MCF 10A (cell line): ENCODE measurements at regions not wholly inside any gene's neighbourhood (a gene's known extent, or its start where the extent isn't known, plus 50 kb on each side); places are given as distances from the start of the nearest gene placed in this dataset.

Source experiments
- BruUV-seq: library from RNA; stranded (reverse); fragments of 400-500 nt; replicated peaks from 2 replicates; lab custom pipeline; 2021; lab: Mats Ljungman, UMichigan
- CTCF ChIA-PET: fragments of 300-600 bp; sonication (Branson Sonifier 250); formaldehyde crosslinking; extraction: SDS; loops from one replicate; lab custom pipeline; 2021; ENCODE audit warnings: antibody characterized with exemption, inconsistent platforms; lab: Yijun Ruan, JAX
- POLR2A ChIA-PET: fragments of 300-600, 350-650 bp; sonication (Branson Sonifier 250); formaldehyde crosslinking; extraction: SDS; loops from one replicate; lab custom pipeline; 2020; ENCODE audit warnings: antibody characterized with exemption, inconsistent platforms; lab: Yijun Ruan, JAX
- DNase-seq: peaks from one replicate; pipeline ENCODE4 v3.0.0-alpha.2; 2018; ENCODE audit not compliant: unreplicated experiment
- H3K27ac Mint-ChIP-seq: one replicate; pipeline ENCODE4 v1.8.0; 2022; ENCODE audit warnings: mild to moderate bottlenecking, low read depth, mixed read lengths; ENCODE audit not compliant: unreplicated experiment
- H3K27me3 Mint-ChIP-seq: one replicate; pipeline ENCODE4 v1.8.0; 2022; ENCODE audit warnings: mixed read lengths; ENCODE audit not compliant: insufficient read depth, unreplicated experiment
- H3K36me3 Mint-ChIP-seq: one replicate; pipeline ENCODE4 v1.8.0; 2022; ENCODE audit warnings: mild to moderate bottlenecking, moderate library complexity, mixed read lengths; ENCODE audit not compliant: insufficient read depth, unreplicated experiment
- H3K4me1 Mint-ChIP-seq: one replicate; pipeline ENCODE4 v1.8.0; 2022; ENCODE audit warnings: mixed read lengths; ENCODE audit not compliant: insufficient read depth, unreplicated experiment
- H3K4me3 Mint-ChIP-seq: one replicate; pipeline ENCODE4 v1.8.0; 2022; ENCODE audit warnings: mild to moderate bottlenecking, moderate library complexity, mixed read lengths; ENCODE audit not compliant: unreplicated experiment
- H3K9me3 Mint-ChIP-seq: one replicate; pipeline ENCODE4 v1.8.0; 2022; ENCODE audit warnings: mixed read lengths; ENCODE audit not compliant: unreplicated experiment
- intact Hi-C: fragments of 100-400 bp; cut with micrococcal nuclease; formaldehyde crosslinking; loops from 2 replicates; pipeline ENCODE4 v1.14.1; 2022
- TF ChIP-seq, protein P1 (sequence below): fragments of 200-600 bp; IDR thresholded peaks from one replicate; pipeline ENCODE4 v1.8.0; 2022; ENCODE audit warnings: antibody characterized with exemption, mild to moderate bottlenecking; ENCODE audit not compliant: unreplicated experiment

DNA sequence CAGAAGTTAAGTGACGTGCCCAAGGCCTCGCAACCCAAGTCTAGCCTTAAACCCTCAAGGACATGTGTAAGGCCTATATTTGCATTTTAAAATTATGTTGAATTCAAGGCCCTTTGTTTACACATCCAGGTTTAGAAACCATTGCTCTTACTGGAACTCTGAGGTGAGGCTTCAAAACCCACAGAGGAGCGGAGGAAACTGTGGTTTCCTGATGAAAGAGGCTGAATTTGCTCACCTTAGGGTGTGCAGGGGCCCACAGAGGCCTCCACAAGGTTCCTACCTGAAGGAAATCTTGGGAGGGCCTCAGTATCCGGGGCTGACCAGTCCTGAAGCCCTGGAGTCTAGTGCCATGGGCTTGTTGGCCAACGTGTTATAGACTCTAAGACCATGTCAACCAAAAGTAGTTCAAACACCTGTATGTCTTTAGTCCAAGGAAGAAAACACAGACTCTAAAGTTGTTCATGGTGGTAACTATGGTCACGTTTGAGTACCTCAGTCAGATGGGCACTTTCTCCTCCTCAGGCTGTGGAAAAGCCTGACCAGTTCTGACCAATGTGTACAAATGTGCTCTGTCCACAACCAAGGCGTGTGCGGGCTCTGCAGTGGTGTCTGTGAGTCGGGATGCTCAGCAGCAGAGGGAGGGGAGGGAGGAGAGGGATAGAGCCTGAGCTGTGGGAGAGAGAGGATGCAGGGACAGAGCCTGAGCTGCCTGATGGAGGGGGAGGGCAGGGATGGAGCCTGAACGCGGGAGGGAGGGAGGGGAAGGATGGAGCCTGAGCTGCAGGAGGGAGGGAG, 124.6 kb upstream of the ERCC6L2 start:
- Mint-ChIP-seq H3K4me1 (no peaks in the 10 kb centered on the region), H3K4me3 (no peak overlapping the region), H3K27me3 (no peaks in the 10 kb centered on the region), H3K27ac (no peak overlapping the region), H3K36me3 (no peaks in the 10 kb centered on the region), H3K9me3 (no peaks in the 10 kb centered on the region)
- intact Hi-C loops = no loop called here
- no peak for DNase-seq
- no TSS peak for BruUV-seq
- CTCF ChIA-PET = interaction anchor here (0.5 to 0.6 kb wide), 2 partner anchors 209 to 239 kb away, joined by 3 to 4 read pairs; no protein-coding TSS in a partner anchor
- POLR2A ChIA-PET = no interaction called here
- TF ChIP-seq, protein P1, sequence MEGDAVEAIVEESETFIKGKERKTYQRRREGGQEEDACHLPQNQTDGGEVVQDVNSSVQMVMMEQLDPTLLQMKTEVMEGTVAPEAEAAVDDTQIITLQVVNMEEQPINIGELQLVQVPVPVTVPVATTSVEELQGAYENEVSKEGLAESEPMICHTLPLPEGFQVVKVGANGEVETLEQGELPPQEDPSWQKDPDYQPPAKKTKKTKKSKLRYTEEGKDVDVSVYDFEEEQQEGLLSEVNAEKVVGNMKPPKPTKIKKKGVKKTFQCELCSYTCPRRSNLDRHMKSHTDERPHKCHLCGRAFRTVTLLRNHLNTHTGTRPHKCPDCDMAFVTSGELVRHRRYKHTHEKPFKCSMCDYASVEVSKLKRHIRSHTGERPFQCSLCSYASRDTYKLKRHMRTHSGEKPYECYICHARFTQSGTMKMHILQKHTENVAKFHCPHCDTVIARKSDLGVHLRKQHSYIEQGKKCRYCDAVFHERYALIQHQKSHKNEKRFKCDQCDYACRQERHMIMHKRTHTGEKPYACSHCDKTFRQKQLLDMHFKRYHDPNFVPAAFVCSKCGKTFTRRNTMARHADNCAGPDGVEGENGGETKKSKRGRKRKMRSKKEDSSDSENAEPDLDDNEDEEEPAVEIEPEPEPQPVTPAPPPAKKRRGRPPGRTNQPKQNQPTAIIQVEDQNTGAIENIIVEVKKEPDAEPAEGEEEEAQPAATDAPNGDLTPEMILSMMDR = no peak

DNA sequence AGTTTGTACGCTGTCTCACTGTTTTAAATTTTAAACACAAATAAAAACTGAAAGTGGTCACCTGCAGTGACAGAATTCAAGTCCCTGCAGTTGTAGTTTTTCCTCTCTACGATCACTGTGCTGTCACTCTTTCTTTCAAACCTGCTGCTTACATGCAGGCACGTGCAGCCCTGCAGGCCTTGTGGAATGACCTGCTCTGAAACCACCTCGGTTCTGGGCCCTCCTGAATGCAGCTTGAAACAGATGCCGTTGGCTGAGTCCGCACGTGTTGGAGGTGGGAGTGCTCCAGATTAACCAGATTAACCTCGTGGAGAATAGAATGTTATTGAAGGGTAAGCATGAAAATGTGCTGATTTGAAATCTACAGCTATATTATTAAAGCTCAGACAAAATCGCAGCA, 126.0 kb upstream of the ERCC6L2 start:
- intact Hi-C loops = no loop called here
- H3K9me3 Mint-ChIP-seq = no peaks in the 10 kb centered on the region
- CTCF ChIA-PET = interaction anchor here (0.6 kb wide), 1 partner anchor 10 kb away, joined by 3 read pairs; no protein-coding TSS in a partner anchor
- no TSS peak for BruUV-seq
- no peaks in the 10 kb centered on the region for H3K36me3 Mint-ChIP-seq
- DNase-seq = no peak
- POLR2A ChIA-PET = no interaction called here
- TF ChIP-seq, protein P1 = no peak
- no peak overlapping the region for H3K27ac Mint-ChIP-seq
- H3K27me3 Mint-ChIP-seq = no peaks in the 10 kb centered on the region
- no peaks in the 10 kb centered on the region for H3K4me1 Mint-ChIP-seq
- H3K4me3 Mint-ChIP-seq = no peak overlapping the region

DNA sequence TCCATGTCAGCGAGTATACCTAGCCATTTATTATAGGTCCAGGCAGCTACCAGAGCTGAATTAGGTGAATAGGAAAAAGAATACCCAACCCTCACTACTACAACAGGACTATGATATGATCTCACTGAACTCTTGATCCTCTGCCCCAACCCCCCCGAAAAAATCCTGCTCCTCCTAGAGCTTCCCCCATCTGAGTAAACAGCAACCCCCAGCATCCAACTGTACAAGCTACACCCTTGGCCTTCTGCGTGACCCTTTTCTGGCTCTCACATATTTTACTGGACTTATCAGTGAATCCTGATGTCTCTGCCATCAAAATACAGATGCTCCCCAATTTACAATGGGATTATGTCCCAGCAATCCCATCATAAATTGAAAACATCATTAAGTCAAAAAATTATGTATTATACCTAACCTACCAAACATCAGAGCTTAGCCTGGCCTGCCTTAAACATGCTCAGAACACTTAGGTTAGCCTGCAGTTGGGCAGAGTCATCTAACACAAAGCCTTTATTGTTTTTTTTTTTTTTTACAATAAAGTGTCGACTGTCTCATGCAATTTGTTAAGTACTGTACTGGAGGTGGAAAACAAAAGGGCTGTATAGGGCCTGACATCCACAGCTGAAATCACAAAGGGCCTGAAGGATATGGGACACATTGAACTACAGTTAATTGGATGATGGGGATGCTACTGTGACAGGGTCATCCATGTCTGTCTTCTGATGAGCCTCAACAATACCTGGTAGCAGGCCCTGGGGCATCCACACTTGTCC, 128.9 kb upstream of the ERCC6L2 start:
- BruUV-seq = no TSS peak
- Mint-ChIP-seq H3K27ac (no peak overlapping the region), H3K4me1 (no peaks in the 10 kb centered on the region), H3K4me3 (no peak overlapping the region), H3K36me3 (no peaks in the 10 kb centered on the region), H3K9me3 (no peaks in the 10 kb centered on the region), H3K27me3 (peaks cover 10% of the 10 kb centered on the region)
- no peak for DNase-seq
- intact Hi-C loops = no loop called here
- ChIA-PET CTCF (interaction anchor here (0.6 to 1.2 kb wide), 4 partner anchors 11 to 474 kb away, joined by 3 to 4 read pairs (median 4); no protein-coding TSS in a partner anchor), POLR2A (interaction anchor here (0.6 kb wide), 1 partner anchor 57 kb away, joined by 3 read pairs; no protein-coding TSS in a partner anchor)
- TF ChIP-seq, protein P1 = no peak

DNA sequence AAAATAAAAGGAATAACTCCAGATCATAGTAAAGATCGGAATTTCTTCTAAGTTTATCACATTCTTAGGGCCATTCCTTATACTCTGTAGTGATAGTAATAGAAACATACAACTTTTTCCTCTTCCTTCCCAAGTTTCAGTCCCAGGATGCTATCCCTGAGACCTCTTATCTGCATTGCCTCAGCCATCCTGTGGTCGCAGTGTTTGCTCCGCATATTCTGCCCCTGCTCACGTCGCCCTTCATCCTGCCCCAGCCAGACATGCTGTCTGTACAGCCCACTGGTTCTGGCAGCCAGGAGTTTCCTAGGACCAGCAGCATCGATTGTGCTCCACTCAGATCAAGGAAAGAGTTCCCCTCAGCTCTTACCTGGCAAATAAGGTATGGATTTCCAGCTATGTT, 132.7 kb upstream of the ERCC6L2 start:
- H3K27ac Mint-ChIP-seq = no peak overlapping the region
- no peak overlapping the region for H3K4me3 Mint-ChIP-seq
- no peaks in the 10 kb centered on the region for H3K9me3 Mint-ChIP-seq
- no TSS peak for BruUV-seq
- intact Hi-C loops = no loop called here
- TF ChIP-seq, protein P1 = no peak
- ChIA-PET POLR2A (no interaction called here), CTCF (interaction anchor here (0.8 kb wide), 1 partner anchor 36 kb away, joined by 4 read pairs; no protein-coding TSS in a partner anchor)
- DNase-seq = no peak
- no peaks in the 10 kb centered on the region for H3K36me3 Mint-ChIP-seq
- peaks cover 10% of the 10 kb centered on the region for H3K27me3 Mint-ChIP-seq
- no peaks in the 10 kb centered on the region for H3K4me1 Mint-ChIP-seq
